B cell (primary cell): ENCODE measurements at regions not wholly inside any gene's neighbourhood (a gene's known extent, or its start where the extent isn't known, plus 50 kb on each side); places are given as distances from the start of the nearest gene placed in this dataset.
"Not testable (repeated sequence)": the region's sequence is repeated elsewhere in the genome, so short reads cannot be mapped to it uniquely, and the experiment has no call there.

Source experiments
- EZH2 ChIP-seq: IDR thresholded peaks from 2 replicates; pipeline ENCODE4 v1.6.1; 2012; ENCODE audit warnings: borderline replicate concordance, low read depth, mild to moderate bottlenecking, moderate library complexity, low read length; ENCODE audit not compliant: insufficient read depth, poor library complexity, severe bottlenecking
- TF ChIP-seq, protein P1 (sequence below): fragments of 200-600 bp; IDR thresholded peaks from one replicate; pipeline ENCODE4 v1.8.0; 2022; ENCODE audit warnings: antibody characterized with exemption, mild to moderate bottlenecking

GRCh38 chr15:92768131-92768530 is 112.6 kb upstream of the FAM174B start:
- TF ChIP-seq, protein P1, sequence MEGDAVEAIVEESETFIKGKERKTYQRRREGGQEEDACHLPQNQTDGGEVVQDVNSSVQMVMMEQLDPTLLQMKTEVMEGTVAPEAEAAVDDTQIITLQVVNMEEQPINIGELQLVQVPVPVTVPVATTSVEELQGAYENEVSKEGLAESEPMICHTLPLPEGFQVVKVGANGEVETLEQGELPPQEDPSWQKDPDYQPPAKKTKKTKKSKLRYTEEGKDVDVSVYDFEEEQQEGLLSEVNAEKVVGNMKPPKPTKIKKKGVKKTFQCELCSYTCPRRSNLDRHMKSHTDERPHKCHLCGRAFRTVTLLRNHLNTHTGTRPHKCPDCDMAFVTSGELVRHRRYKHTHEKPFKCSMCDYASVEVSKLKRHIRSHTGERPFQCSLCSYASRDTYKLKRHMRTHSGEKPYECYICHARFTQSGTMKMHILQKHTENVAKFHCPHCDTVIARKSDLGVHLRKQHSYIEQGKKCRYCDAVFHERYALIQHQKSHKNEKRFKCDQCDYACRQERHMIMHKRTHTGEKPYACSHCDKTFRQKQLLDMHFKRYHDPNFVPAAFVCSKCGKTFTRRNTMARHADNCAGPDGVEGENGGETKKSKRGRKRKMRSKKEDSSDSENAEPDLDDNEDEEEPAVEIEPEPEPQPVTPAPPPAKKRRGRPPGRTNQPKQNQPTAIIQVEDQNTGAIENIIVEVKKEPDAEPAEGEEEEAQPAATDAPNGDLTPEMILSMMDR, result not testable (repeated sequence)
- not testable (repeated sequence) for TF ChIP-seq EZH2
